ENCODE measurements at regions not wholly inside any gene's neighbourhood (a gene's known extent, or its start where the extent isn't known, plus 50 kb on each side); places are given as distances from the start of the nearest gene placed in this dataset.

GRCh38 chr17:12536472-12536871, 129.2 kb upstream of the MYOCD start:
- CTCF ChIA-PET = interaction anchor here (1.8 kb wide), 1 partner anchor 9 kb away, joined by 4 read pairs; no protein-coding TSS in a partner anchor
- Histone ChIP-seq H3K9ac (no peak overlapping the region), H3K9me3 (no peaks in the 10 kb centered on the region), H3K27me3 (ENCODE audit: insufficient read depth) (no peaks in the 10 kb centered on the region), H3K4me3 (ENCODE audit: low read depth in 2 of 2, low read length in 1 of 2) (no peak overlapping the region), H4K20me1 (ENCODE audit: insufficient read depth) (no peaks in the 10 kb centered on the region), H2AFZ (ENCODE audit: low read depth) (no peak overlapping the region), H3F3A (replicated peaks; ENCODE audit: insufficient read depth) (no peaks in the 10 kb centered on the region), H3K27ac (ENCODE audit: low read depth in 2 of 2, low read length in 1 of 2) (no peak overlapping the region), H3K4me2 (no peak overlapping the region), H3K9me2 (no peaks in the 10 kb centered on the region), H3K79me2 (ENCODE audit: insufficient read depth) (no peaks in the 10 kb centered on the region), H3K4me1 (ENCODE audit: control insufficient read depth in 1 of 2, insufficient read depth in 2 of 2, low read depth in 1 of 2, low read length in 1 of 2) (no peaks in the 10 kb centered on the region), H3K36me3 (replicated peaks in 1 of 2; ENCODE audit: control insufficient read depth in 1 of 2, insufficient read depth in 2 of 2, low read length in 1 of 2) (no peaks in the 10 kb centered on the region)
- POLR2A ChIA-PET = no interaction called here
- no peak for TF ChIP-seq EP300 (IDR thresholded peaks at IDR 0.05; ENCODE audit: borderline replicate concordance in 1 of 2, low read depth in 1 of 2, low read length in 1 of 2)
- no peak for TF ChIP-seq MAX (IDR thresholded peaks at IDR 0.05; ENCODE audit: low read depth)
- WGBS (ENCODE audit: low lambda C conversion rate) = 18% methylated on average over 1 of the region's 1 CpG
- no peak for DNase-seq

- H3K79me2 ChIP-seq (ENCODE audit: insufficient read depth) = no peaks in the 10 kb centered on the region
- 14% methylated on average over 3 of the region's 3 CpGs for WGBS (ENCODE audit: low lambda C conversion rate)
- POLR2A ChIA-PET = no interaction called here
- no peaks in the 10 kb centered on the region for H3F3A ChIP-seq (replicated peaks; ENCODE audit: insufficient read depth)
- no peaks in the 10 kb centered on the region for H3K9me3 ChIP-seq
- H3K4me3 ChIP-seq (ENCODE audit: low read depth in 2 of 2, low read length in 1 of 2) = no peak overlapping the region
- H3K4me1 ChIP-seq (ENCODE audit: control insufficient read depth in 1 of 2, insufficient read depth in 2 of 2, low read depth in 1 of 2, low read length in 1 of 2) = no peaks in the 10 kb centered on the region
- H3K27ac ChIP-seq (ENCODE audit: low read depth in 2 of 2, low read length in 1 of 2) = no peak overlapping the region
- H4K20me1 ChIP-seq (ENCODE audit: insufficient read depth) = no peaks in the 10 kb centered on the region
- H3K27me3 ChIP-seq (ENCODE audit: insufficient read depth) = no peaks in the 10 kb centered on the region
- TF ChIP-seq FOXJ3 (CRISPR knock-in tag; IDR thresholded peaks at IDR 0.05) = no peak
- TF ChIP-seq MEF2A (IDR thresholded peaks at IDR 0.05; ENCODE audit: borderline replicate concordance, low read depth) = no peak
- TF ChIP-seq USF2 (IDR thresholded peaks at IDR 0.05; ENCODE audit: borderline replicate concordance, low read depth, low read length) = no peak
- TF ChIP-seq TCF12 (IDR thresholded peaks at IDR 0.05) = no peak
- TF ChIP-seq TEAD4 (IDR thresholded peaks at IDR 0.05; ENCODE audit: borderline replicate concordance, insufficient read depth) = no peak
- TF ChIP-seq EP300 (IDR thresholded peaks at IDR 0.05; ENCODE audit: borderline replicate concordance in 1 of 2, low read depth in 1 of 2, low read length in 1 of 2) = no peak
- no peak for TF ChIP-seq EZH2phosphoT487 (IDR thresholded peaks at IDR 0.05; ENCODE audit: borderline replicate concordance, low read depth)
- no peak overlapping the region for H3K9ac ChIP-seq
- no peak overlapping the region for H3K4me2 ChIP-seq
- no peak for DNase-seq
- no peaks in the 10 kb centered on the region for H3K36me3 ChIP-seq (replicated peaks in 1 of 2; ENCODE audit: control insufficient read depth in 1 of 2, insufficient read depth in 2 of 2, low read length in 1 of 2)
- CTCF ChIA-PET = interaction anchor here (1.5 to 1.8 kb wide), 2 partner anchors 8 to 10 kb away, joined by 4 read pairs; no protein-coding TSS in a partner anchor
- no peaks in the 10 kb centered on the region for H3K9me2 ChIP-seq
- no peak overlapping the region for H2AFZ ChIP-seq (ENCODE audit: low read depth)
Measured at GRCh38 chr17:12537436-12537835, 128.3 kb upstream of the MYOCD start.

GRCh38 chr17:12538003-12538402, 127.7 kb upstream of the MYOCD start:
- Histone ChIP-seq H3K79me2 (ENCODE audit: insufficient read depth) (no peaks in the 10 kb centered on the region), H3K36me3 (replicated peaks in 1 of 2; ENCODE audit: control insufficient read depth in 1 of 2, insufficient read depth in 2 of 2, low read length in 1 of 2) (no peaks in the 10 kb centered on the region), H3K4me1 (ENCODE audit: control insufficient read depth in 1 of 2, insufficient read depth in 2 of 2, low read depth in 1 of 2, low read length in 1 of 2) (no peaks in the 10 kb centered on the region), H3K27ac (ENCODE audit: low read depth in 2 of 2, low read length in 1 of 2) (no peak overlapping the region), H3K4me2 (no peak overlapping the region), H3K9me3 (no peaks in the 10 kb centered on the region), H3K9ac (no peak overlapping the region), H3K27me3 (ENCODE audit: insufficient read depth) (no peaks in the 10 kb centered on the region), H3K9me2 (no peaks in the 10 kb centered on the region), H3F3A (replicated peaks; ENCODE audit: insufficient read depth) (no peaks in the 10 kb centered on the region), H2AFZ (ENCODE audit: low read depth) (no peak overlapping the region), H3K4me3 (ENCODE audit: low read depth in 2 of 2, low read length in 1 of 2) (no peak overlapping the region), H4K20me1 (ENCODE audit: insufficient read depth) (no peaks in the 10 kb centered on the region)
- POLR2A ChIA-PET = no interaction called here
- TF ChIP-seq NRF1 (IDR thresholded peaks at IDR 0.05; ENCODE audit: low read depth, low read length) (no peak), NFIC (IDR thresholded peaks at IDR 0.05; ENCODE audit: borderline replicate concordance) (no peak), CHD2 (IDR thresholded peaks at IDR 0.05; ENCODE audit: low read length, partially characterized antibody) (no peak), POLR2AphosphoS5 (IDR thresholded peaks at IDR 0.05; ENCODE audit: low read depth, low read length) (no peak), EZH2phosphoT487 (IDR thresholded peaks at IDR 0.05; ENCODE audit: borderline replicate concordance, low read depth) (no peak), RXRA (IDR thresholded peaks at IDR 0.05; ENCODE audit: borderline replicate concordance, low read depth) (no peak), YY1 (IDR thresholded peaks at IDR 0.05; ENCODE audit: low read depth) (no peak)
- DNase-seq = no peak
- CTCF ChIA-PET = interaction anchor here (1.5 to 1.8 kb wide), 2 partner anchors 8 to 10 kb away, joined by 4 read pairs; no protein-coding TSS in a partner anchor
- WGBS (ENCODE audit: low lambda C conversion rate) = 15% methylated on average over 2 of the region's 2 CpGs

Data from SK-N-SH (cell line).